MM.1S (cell line): ENCODE measurements at regions not wholly inside any gene's neighbourhood (a gene's known extent, or its start where the extent isn't known, plus 50 kb on each side); places are given as distances from the start of the nearest gene placed in this dataset.
"Not testable (repeated sequence)": the region's sequence is repeated elsewhere in the genome, so short reads cannot be mapped to it uniquely, and the experiment has no call there.

ENCODE experiments used
- DNase-seq: peaks from one replicate; pipeline ENCODE4 v3.0.0-alpha.2; 2015
- H2AFZ ChIP-seq: fragments of 300-600 bp; sonication (generic); 2 replicates; pipeline ENCODE4 v1.6.0; 2016; ENCODE audit warnings: antibody characterized with exemption, low read length
- H3F3A ChIP-seq: fragments of 300-600 bp; sonication (generic); 2 replicates; pipeline ENCODE4 v1.6.1; 2016; ENCODE audit warnings: mild to moderate bottlenecking, antibody characterized with exemption, low read length, moderate library complexity, mixed read lengths; ENCODE audit not compliant: insufficient read depth
- H3K27ac ChIP-seq: fragments of 300-600 bp; sonication (generic); 2 replicates; pipeline ENCODE4 v1.5.1; 2016; ENCODE audit warnings: mild to moderate bottlenecking, low read length
- H3K27me3 ChIP-seq: fragments of 300-600 bp; sonication (generic); replicated peaks from 2 replicates; pipeline ENCODE4 v1.6.0; 2016; ENCODE audit warnings: low read length; ENCODE audit not compliant: insufficient read depth
- H3K36me3 ChIP-seq: fragments of 300-600 bp; sonication (generic); replicated peaks from 2 replicates; pipeline ENCODE4 v1.6.1; 2016; ENCODE audit warnings: mild to moderate bottlenecking, low read length, mixed read lengths; ENCODE audit not compliant: insufficient read depth
- H3K4me1 ChIP-seq: fragments of 300-600 bp; sonication (generic); 2 replicates; pipeline ENCODE4 v1.6.1; 2016; ENCODE audit warnings: low read length, mixed read lengths
- H3K4me2 ChIP-seq: fragments of 300-600 bp; sonication (generic); 2 replicates; pipeline ENCODE4 v1.6.0; 2016; ENCODE audit warnings: low read depth, low read length
- H3K4me3 ChIP-seq: fragments of 300-600 bp; sonication (generic); 2 replicates; pipeline ENCODE4 v1.5.1; 2016; ENCODE audit warnings: low read length, mixed read lengths
- H3K79me2 ChIP-seq: fragments of 300-600 bp; sonication (generic); 2 replicates; pipeline ENCODE4 v1.6.1; 2016; ENCODE audit warnings: mixed run types, low read length, mixed read lengths
- H3K9ac ChIP-seq: fragments of 300-600 bp; sonication (generic); 2 replicates; pipeline ENCODE4 v1.6.1; 2016; ENCODE audit warnings: low read length, mixed read lengths
- H3K9me2 ChIP-seq: fragments of 300-600 bp; sonication (generic); replicated peaks from 2 replicates; pipeline ENCODE4 v1.6.1; 2016; ENCODE audit warnings: mild to moderate bottlenecking, low read length, mixed read lengths; ENCODE audit not compliant: insufficient read depth
- H3K9me3 ChIP-seq: fragments of 300-600 bp; sonication (generic); replicated peaks from 2 replicates; pipeline ENCODE4 v1.6.1; 2016; ENCODE audit warnings: mild to moderate bottlenecking, low read length, mixed read lengths; ENCODE audit not compliant: insufficient read depth
- H4K20me1 ChIP-seq: fragments of 300-600 bp; sonication (generic); 2 replicates; pipeline ENCODE4 v1.6.1; 2016; ENCODE audit warnings: mild to moderate bottlenecking, low read length, moderate library complexity, mixed read lengths; ENCODE audit not compliant: insufficient read depth
- CTCF ChIP-seq: fragments of 300-600 bp; sonication (generic); IDR thresholded peaks from 2 replicates; pipeline ENCODE4 v1.5.1; 2016; ENCODE audit warnings: antibody characterized with exemption, low read length, mixed read lengths
- EZH2 ChIP-seq: fragments of 300-600 bp; sonication (generic); optimal IDR thresholded peaks from 2 replicates; pipeline ENCODE3; 2017; ENCODE audit warnings: low read depth, mild to moderate bottlenecking, antibody characterized with exemption, low read length, mixed read lengths
- EZH2phosphoT487 ChIP-seq: fragments of 300-600 bp; sonication (generic); IDR thresholded peaks from 2 replicates; pipeline ENCODE4 v1.6.1; 2018; ENCODE audit warnings: antibody characterized with exemption, low read length

DNA sequence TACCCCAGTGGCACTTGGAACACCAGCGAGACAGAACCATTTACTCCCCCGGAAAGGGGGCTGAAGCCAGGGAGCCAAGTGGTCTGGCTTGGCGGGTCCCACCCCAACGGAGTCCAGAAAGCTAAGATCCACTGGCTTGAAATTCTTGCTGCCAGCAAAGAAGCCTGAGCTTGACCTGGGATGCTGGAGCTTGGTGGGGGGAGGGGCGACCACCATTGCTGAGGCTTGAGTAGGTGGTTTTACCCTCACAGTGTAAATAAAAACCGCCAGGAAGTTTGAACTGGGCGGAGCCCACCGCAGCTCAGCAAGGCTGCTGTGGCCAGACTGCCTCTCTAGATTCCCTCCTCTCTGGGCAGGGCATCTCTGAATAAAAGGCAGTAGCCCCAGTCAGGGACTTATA is 62.8 kb downstream of the RPS24 start:
- H3K9me3 ChIP-seq, H3K36me3 ChIP-seq, H3K4me2 ChIP-seq: not testable (repeated sequence)

GRCh38 chr10:78102593-78102992 is 68.9 kb downstream of the RPS24 start:
- H3K9ac ChIP-seq, H2AFZ ChIP-seq, H3K36me3 ChIP-seq, H3K27me3 ChIP-seq, H3F3A ChIP-seq, H3K4me2 ChIP-seq, H3K27ac ChIP-seq, H4K20me1 ChIP-seq, H3K4me3 ChIP-seq, H3K9me3 ChIP-seq, H3K79me2 ChIP-seq, H3K9me2 ChIP-seq, DNase-seq, H3K4me1 ChIP-seq: not testable (repeated sequence)

More for the DNA sequence above, 62.8 kb downstream of the RPS24 start:
- not testable (repeated sequence) for H3K79me2 ChIP-seq, H3K27me3 ChIP-seq, H2AFZ ChIP-seq, H3K27ac ChIP-seq, H3K9ac ChIP-seq, H3K4me1 ChIP-seq, H3K9me2 ChIP-seq, DNase-seq, H4K20me1 ChIP-seq, H3K4me3 ChIP-seq, H3F3A ChIP-seq

DNA sequence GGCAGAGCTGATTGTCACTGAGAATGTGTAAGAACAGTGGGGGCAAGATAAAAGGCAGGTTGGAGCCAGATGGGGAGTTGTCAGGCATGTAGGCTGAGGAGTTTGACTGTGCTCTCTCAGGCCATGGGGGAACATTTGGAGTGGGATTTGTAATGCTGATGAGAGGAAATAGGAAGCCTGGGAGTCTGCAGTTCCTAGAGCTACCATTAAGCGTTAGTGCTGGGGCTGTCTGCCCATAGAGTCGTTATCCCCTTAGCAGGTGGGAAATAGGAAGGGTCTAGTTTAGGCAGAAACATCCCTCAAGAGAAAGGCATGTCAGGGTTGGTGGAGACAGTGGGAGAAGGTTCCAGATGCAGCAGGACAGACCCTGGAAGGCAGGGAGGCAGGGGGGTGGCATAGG is 75.5 kb downstream of the RPS24 start:
- Histone ChIP-seq H3K4me3 (no peak overlapping the region), H3K36me3 (no peaks in the 10 kb centered on the region), H2AFZ (no peak overlapping the region), H3K9me2 (no peaks in the 10 kb centered on the region), H3K4me2 (no peak overlapping the region), H3K9ac (no peak overlapping the region), H3K9me3 (no peaks in the 10 kb centered on the region), H3K27me3 (no peaks in the 10 kb centered on the region), H3F3A (no peaks in the 10 kb centered on the region), H4K20me1 (no peaks in the 10 kb centered on the region), H3K27ac (no peak overlapping the region), H3K79me2 (no peaks in the 10 kb centered on the region), H3K4me1 (no peaks in the 10 kb centered on the region)
- no peak for TF ChIP-seq EZH2phosphoT487
- TF ChIP-seq EZH2, result no peak
- no peak for TF ChIP-seq CTCF
- DNase-seq, result no peak

- Histone ChIP-seq H3K4me3 (no peak overlapping the region), H3K9me2 (no peaks in the 10 kb centered on the region), H3K9ac (no peak overlapping the region), H3F3A (no peaks in the 10 kb centered on the region), H3K79me2 (no peaks in the 10 kb centered on the region), H2AFZ (no peak overlapping the region), H3K9me3 (no peaks in the 10 kb centered on the region), H3K27ac (no peak overlapping the region), H4K20me1 (no peaks in the 10 kb centered on the region), H3K27me3 (no peaks in the 10 kb centered on the region), H3K4me1 (no peaks in the 10 kb centered on the region), H3K36me3 (no peaks in the 10 kb centered on the region), H3K4me2 (no peak overlapping the region)
- no peak for DNase-seq
- no peak for TF ChIP-seq CTCF
- TF ChIP-seq EZH2phosphoT487, result no peak
- TF ChIP-seq EZH2, result no peak
Measured at GRCh38 chr10:78115135-78115853, 81.6 kb downstream of the RPS24 start.
